ENCODE measurements at regions not wholly inside any gene's neighbourhood (a gene's known extent, or its start where the extent isn't known, plus 50 kb on each side); places are given as distances from the start of the nearest gene placed in this dataset.

DNA sequence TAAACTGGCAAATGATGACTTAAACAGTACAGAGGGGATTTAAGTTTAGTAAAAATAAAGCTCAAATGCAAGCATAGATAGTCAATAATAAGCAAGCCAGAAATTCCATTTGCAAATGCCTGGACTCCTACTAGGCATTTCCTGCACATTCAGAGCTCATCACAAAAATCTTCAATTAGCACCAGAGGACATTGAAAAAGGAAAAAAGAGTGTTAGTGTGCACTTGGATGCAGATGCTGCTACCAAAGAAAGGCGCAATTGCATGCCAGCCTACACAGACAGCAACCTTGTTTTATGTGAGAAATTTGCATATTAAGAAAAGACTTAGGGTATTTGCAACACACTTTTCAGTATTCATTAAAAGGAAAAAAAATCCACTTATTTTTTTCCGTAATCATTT is 282.1 kb downstream of the GRIA2 start:
- no peak overlapping the region for H2AFZ ChIP-seq
- no peak overlapping the region for H3K27ac ChIP-seq (ENCODE audit: low read depth)
- H3K36me3 Mint-ChIP-seq (ENCODE audit: low read depth): no peaks in the 10 kb centered on the region
- no peak overlapping the region for H3K4me2 ChIP-seq
- H3K9me3 Mint-ChIP-seq: no peaks in the 10 kb centered on the region
- no peak for ATAC-seq
- peaks cover 3% of the 10 kb centered on the region; the same call in 1 of the 3 replicates for H3K4me1 Mint-ChIP-seq
- H3K79me2 ChIP-seq (replicated peaks; ENCODE audit: insufficient read depth): no peaks in the 10 kb centered on the region
- no peaks in the 10 kb centered on the region for H3K4me1 ChIP-seq (ENCODE audit: insufficient read depth)
- no peaks in the 10 kb centered on the region for H3K27me3 ChIP-seq (ENCODE audit: insufficient read depth)
- H4K20me1 ChIP-seq (replicated peaks; ENCODE audit: insufficient read depth): no peaks in the 10 kb centered on the region
- no peaks in the 10 kb centered on the region for H3K9me2 ChIP-seq (ENCODE audit: insufficient read depth)
- H3F3A ChIP-seq (replicated peaks; ENCODE audit: low read depth): no peaks in the 10 kb centered on the region
- H3K27me3 Mint-ChIP-seq (ENCODE audit: insufficient read depth, low read depth, poor library complexity): no peaks in the 10 kb centered on the region
- peak overlapping the region; percentile 68; the same call in 1 of the 2 replicates for H3K27ac Mint-ChIP-seq
- no peaks in the 10 kb centered on the region for H3K36me3 ChIP-seq (ENCODE audit: insufficient read depth)
- no peak overlapping the region for H3K4me3 Mint-ChIP-seq
- no peak overlapping the region for H3K4me3 ChIP-seq
- TF ChIP-seq EZH2 (IDR thresholded peaks at IDR 0.05; ENCODE audit: low read depth, unreplicated experiment) (no peak), JUNB (IDR thresholded peaks at IDR 0.05; ENCODE audit: unreplicated experiment) (no peak), ZNF331 (CRISPR knock-in tag; IDR thresholded peaks at IDR 0.05; ENCODE audit: low read depth) (no peak), ZNF114 (CRISPR knock-in tag; IDR thresholded peaks at IDR 0.05) (no peak), CREB1 (CRISPR knock-in tag; IDR thresholded peaks at IDR 0.05; ENCODE audit: low read depth) (no peak), STAT1 (IDR thresholded peaks at IDR 0.05; ENCODE audit: unreplicated experiment) (no peak), POLR2AphosphoS5 (IDR thresholded peaks at IDR 0.05; ENCODE audit: low read depth) (no peak)
- TF ChIP-seq, protein P1, sequence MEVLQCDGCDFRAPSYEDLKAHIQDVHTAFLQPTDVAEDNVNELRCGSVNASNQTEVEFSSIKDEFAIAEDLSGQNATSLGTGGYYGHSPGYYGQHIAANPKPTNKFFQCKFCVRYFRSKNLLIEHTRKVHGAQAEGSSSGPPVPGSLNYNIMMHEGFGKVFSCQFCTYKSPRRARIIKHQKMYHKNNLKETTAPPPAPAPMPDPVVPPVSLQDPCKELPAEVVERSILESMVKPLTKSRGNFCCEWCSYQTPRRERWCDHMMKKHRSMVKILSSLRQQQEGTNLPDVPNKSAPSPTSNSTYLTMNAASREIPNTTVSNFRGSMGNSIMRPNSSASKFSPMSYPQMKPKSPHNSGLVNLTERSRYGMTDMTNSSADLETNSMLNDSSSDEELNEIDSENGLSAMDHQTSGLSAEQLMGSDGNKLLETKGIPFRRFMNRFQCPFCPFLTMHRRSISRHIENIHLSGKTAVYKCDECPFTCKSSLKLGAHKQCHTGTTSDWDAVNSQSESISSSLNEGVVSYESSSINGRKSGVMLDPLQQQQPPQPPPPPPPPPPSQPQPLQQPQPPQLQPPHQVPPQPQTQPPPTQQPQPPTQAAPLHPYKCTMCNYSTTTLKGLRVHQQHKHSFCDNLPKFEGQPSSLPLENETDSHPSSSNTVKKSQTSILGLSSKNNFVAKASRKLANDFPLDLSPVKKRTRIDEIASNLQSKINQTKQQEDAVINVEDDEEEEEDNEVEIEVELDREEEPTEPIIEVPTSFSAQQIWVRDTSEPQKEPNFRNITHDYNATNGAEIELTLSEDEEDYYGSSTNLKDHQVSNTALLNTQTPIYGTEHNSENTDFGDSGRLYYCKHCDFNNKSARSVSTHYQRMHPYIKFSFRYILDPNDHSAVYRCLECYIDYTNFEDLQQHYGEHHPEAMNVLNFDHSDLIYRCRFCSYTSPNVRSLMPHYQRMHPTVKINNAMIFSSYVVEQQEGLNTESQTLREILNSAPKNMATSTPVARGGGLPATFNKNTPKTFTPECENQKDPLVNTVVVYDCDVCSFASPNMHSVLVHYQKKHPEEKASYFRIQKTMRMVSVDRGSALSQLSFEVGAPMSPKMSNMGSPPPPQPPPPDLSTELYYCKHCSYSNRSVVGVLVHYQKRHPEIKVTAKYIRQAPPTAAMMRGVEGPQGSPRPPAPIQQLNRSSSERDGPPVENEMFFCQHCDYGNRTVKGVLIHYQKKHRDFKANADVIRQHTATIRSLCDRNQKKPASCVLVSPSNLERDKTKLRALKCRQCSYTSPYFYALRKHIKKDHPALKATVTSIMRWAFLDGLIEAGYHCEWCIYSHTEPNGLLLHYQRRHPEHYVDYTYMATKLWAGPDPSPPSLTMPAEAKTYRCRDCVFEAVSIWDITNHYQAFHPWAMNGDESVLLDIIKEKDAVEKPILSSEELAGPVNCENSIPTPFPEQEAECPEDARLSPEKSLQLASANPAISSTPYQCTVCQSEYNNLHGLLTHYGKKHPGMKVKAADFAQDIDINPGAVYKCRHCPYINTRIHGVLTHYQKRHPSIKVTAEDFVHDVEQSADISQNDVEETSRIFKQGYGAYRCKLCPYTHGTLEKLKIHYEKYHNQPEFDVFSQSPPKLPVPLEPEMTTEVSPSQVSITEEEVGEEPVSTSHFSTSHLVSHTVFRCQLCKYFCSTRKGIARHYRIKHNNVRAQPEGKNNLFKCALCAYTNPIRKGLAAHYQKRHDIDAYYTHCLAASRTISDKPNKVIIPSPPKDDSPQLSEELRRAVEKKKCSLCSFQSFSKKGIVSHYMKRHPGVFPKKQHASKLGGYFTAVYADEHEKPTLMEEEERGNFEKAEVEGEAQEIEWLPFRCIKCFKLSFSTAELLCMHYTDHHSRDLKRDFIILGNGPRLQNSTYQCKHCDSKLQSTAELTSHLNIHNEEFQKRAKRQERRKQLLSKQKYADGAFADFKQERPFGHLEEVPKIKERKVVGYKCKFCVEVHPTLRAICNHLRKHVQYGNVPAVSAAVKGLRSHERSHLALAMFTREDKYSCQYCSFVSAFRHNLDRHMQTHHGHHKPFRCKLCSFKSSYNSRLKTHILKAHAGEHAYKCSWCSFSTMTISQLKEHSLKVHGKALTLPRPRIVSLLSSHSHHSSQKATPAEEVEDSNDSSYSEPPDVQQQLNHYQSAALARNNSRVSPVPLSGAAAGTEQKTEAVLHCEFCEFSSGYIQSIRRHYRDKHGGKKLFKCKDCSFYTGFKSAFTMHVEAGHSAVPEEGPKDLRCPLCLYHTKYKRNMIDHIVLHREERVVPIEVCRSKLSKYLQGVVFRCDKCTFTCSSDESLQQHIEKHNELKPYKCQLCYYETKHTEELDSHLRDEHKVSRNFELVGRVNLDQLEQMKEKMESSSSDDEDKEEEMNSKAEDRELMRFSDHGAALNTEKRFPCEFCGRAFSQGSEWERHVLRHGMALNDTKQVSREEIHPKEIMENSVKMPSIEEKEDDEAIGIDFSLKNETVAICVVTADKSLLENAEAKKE (CRISPR knock-in tag; IDR thresholded peaks at IDR 0.05): no peak
- TF ChIP-seq, protein P2, sequence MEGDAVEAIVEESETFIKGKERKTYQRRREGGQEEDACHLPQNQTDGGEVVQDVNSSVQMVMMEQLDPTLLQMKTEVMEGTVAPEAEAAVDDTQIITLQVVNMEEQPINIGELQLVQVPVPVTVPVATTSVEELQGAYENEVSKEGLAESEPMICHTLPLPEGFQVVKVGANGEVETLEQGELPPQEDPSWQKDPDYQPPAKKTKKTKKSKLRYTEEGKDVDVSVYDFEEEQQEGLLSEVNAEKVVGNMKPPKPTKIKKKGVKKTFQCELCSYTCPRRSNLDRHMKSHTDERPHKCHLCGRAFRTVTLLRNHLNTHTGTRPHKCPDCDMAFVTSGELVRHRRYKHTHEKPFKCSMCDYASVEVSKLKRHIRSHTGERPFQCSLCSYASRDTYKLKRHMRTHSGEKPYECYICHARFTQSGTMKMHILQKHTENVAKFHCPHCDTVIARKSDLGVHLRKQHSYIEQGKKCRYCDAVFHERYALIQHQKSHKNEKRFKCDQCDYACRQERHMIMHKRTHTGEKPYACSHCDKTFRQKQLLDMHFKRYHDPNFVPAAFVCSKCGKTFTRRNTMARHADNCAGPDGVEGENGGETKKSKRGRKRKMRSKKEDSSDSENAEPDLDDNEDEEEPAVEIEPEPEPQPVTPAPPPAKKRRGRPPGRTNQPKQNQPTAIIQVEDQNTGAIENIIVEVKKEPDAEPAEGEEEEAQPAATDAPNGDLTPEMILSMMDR (conservative IDR thresholded peaks at IDR 0.05; ENCODE audit: low read depth in 2 of 2): no peak
- DNase-seq (ENCODE audit: low spot score): no peak
